Activated T-cell treated with anti-CD3 and anti-CD28 coated beads, Interleukin-2, amount 50 U/mL, for 1 hour (primary cell): ENCODE measurements at regions not wholly inside any gene's neighbourhood (a gene's known extent, or its start where the extent isn't known, plus 50 kb on each side); places are given as distances from the start of the nearest gene placed in this dataset.
"Not testable (repeated sequence)": the region's sequence is repeated elsewhere in the genome, so short reads cannot be mapped to it uniquely, and the experiment has no call there.

ENCODE experiments used
- DNase-seq: peaks from one replicate; pipeline ENCODE4 v3.0.0-alpha.2; 2020

DNA sequence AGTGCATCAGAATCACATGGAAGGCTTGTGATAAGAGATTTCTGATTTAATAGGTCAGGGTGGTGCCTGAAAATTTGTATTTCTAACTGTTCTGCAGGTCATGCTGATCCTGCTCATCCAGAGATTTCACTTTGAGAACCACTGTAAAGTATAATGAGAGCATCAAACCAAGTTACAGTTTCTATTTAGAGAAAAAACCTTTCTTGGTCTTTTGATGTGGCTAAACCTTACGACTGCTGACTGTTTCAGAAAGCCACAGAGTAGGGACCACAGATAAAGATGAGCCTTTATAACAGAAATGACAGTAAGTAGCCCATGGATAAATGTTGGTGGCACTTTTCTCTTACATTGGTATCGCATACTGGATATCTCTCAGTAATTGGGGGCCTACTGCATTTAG lies 109.4 kb upstream of the FANCL start:
- DNase-seq, result no peak

DNA sequence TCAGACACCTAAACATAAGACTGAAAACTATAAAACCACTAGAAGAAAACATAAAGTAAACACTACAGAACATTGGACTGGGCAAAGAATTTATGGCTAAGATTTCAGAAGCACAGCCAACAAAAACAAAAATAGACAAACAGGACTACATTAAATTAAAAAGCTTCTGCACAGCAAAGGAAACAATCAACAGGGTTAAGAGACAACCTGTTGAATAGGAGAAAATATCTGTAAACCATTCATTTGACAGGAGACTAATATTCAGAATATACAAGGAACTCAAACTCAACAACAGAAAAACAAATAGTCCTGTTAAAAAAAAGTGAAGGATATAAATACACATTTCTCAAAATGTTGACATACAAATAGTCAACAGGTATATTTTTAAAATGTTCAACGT lies 106.7 kb upstream of the FANCL start:
- no peak for DNase-seq

DNA sequence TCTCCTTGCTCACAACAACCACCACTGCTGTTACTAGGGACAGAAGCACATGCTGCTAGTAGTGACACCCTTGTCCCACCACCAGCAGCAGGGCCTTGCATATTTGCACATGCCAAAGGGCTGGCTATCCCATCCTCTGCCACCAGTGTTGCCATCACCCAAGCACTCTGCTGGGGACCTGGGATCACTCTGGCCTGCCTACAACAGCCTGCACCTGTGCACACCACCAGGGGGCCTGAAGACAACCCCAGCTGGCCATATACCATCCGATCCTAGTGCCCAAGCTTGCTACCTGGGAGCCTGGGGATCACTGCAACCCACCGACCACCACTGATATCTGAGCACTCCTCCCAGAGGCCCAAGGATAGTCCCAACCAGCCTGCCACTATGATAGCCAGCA lies 99.9 kb upstream of the FANCL start:
- no peak for DNase-seq

DNA sequence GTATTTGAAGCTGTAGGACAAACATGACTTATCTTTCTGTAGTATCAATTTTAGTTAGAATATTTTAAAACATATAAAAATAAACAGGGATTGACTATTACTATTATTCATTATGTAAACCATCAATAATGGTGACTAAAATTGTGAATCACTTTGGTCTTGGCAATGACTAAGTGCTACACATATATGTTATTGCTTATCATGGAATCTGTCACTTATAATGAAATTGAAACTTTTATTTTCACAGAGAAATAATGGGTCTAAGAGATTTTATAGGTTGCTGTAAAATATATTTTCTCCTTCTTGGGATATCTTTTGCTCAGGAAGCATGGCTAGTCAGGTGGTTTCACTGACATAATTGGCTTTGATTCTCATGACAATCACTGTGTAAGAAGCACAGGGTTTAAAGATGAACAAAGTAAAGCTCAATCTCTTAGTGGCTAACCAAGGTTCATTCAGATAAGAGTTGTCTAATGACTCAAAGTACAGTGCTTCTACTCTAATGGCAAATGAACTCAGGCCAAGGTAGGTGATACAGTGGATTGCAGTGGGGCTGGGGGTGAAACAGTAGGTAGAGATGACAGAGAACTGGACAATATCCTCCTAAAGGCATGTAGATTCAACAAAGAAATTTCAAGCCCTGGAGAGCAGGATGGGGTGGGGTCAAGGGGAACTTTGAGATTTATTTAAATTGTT lies 98.6 kb upstream of the FANCL start:
- no peak for DNase-seq

- no peak for DNase-seq
Observed at GRCh38 chr2:58336416-58336815, 95.3 kb upstream of the FANCL start.

GRCh38 chr2:58334414-58334813 lies 93.3 kb upstream of the FANCL start:
- DNase-seq, result no peak

DNA sequence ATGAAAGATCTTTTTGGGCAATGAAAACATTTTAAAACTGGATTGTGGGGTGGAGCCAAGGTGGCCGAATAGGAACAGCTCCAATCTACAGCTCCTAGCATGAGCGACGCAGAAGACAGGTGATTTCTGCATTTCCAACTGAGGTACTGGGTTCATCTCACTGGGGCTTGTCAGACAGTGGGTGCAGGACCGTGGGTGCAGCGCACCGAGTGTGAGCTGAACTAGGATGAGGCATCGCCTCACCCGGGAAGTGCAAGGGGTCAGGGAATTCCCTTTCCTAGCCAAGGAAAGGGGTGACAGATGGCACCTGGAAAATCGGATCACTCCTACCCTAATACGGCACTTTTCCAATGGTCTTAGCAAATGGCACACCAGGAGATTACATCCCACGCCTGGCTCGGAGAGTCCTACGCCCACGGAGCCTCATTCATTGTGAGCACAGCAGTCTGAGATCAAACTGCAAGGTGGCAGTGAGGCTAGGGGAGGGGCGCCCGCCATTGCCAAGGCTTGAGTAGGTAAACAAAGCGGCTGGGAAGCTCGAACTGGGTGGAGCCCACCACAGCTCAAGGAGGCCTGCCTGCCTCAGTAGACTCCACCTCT lies 84.3 kb upstream of the FANCL start:
- DNase-seq, result not testable (repeated sequence)

DNA sequence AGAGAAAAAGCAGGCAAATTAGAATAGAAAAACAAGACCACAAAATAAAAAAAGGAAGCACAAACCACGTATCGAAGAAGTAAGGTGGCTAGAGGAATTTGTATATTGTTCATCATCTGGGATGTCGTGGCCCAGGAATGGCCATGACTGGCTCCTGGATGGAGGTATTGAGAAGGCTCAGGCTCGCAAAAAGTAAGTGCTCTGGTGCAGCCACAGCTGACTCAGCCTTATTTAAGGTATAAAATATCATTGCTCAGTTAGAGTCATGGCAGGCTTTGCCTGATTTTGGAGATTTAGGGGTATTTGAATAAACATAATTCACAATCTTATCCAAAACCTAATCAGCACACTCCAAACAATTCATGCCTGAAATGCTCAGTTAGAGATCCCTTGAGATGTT lies 78.4 kb upstream of the FANCL start:
- no peak for DNase-seq

DNA sequence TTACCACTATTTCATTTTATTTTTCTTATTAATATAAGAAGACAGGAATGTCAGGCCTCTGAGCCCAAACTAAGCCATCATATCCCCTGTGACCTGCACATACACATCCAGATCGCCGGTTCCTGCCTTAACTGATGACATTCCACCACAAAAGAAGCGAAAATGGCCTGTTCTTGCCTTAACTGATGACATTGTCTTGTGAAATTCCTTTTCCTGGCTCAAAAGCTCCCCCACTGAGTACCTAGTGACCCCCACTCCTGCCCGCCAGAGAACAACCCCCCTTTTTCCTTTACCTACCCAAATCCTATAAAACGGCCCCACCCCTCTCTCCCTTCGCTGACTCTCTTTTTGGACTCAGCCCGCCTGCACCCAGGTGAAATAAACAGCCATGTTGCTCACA lies 77.8 kb upstream of the FANCL start:
- DNase-seq, result not testable (repeated sequence)

DNA sequence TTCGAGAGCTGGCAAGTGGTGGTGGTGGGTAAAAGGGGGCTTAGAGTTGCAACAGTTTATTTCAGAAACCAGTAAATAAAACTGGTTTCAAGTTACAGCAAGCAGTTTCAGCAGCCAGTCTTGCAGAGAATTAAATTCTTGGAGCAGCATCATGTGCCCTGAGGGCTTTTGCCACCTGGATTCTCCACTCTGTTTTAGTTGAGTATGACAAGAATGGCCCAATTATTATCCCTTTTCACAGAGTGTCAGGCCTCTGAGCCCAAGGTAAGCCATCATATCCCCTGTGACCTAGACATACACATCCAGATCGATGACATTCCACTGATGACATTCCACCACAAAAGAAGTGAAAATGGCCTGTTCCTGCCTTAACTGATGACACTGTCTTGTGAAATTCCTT lies 72.8 kb upstream of the FANCL start:
- DNase-seq, result no peak

- DNase-seq, result no peak
Observed at GRCh38 chr2:58308435-58308834, 67.3 kb upstream of the FANCL start.

DNA sequence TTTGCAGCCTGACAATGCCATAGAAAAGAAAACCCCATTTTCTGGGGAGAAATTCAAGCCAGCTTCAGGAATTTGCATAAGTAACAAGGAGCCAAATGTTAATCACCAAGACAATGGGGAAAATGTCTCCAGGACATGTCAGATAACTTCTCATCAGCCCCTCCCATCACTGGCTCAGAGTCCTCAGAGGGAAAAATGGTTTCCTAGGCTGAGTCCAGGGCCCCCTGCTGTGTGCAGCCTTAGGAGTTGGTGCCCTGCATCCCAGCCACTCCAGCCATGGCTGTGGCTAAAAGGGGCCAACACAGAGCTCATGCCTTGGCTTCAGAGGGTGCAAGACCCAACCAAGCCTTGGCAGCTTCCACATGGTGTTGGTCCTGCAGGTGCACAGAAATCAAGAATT lies 63.7 kb upstream of the FANCL start:
- no peak for DNase-seq

- DNase-seq, result no peak
Observed at GRCh38 chr2:58299123-58299522, 58.0 kb upstream of the FANCL start.

DNA sequence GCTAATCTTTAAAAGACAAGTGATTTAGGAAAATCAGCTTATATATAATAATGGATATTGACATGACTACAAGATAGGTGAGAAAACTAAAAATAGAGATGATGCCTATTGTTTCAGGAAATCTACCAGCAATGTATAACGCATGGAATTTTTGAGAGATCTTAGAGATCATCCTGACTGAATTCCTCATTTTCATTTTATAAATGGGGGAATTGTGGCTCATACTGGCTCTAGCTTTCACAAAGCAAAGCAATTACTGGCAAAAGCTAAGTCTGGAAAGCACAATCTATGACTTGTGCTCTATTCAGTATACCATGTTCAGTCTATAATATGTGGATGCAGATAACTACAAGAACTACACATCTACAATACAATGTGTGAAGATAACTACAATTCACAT lies 51.9 kb upstream of the FANCL start:
- no peak for DNase-seq

GRCh38 chr2:58291726-58292438 lies 50.8 kb upstream of the FANCL start:
- DNase-seq, result no peak
